ENCODE measurements at regions not wholly inside any gene's neighbourhood (a gene's known extent, or its start where the extent isn't known, plus 50 kb on each side); places are given as distances from the start of the nearest gene placed in this dataset.

- DNase-seq, result no peak
Measured at GRCh38 chr5:54707841-54708240, 190.3 kb downstream of the SNX18 start.

- no peak for DNase-seq
Measured at GRCh38 chr5:54705994-54706653, 188.6 kb downstream of the SNX18 start.

- DNase-seq, result no peak
Measured at GRCh38 chr5:54704825-54705224, 187.3 kb downstream of the SNX18 start.

- no peak for DNase-seq
Measured at GRCh38 chr5:54704333-54704732, 186.8 kb downstream of the SNX18 start.

GRCh38 chr5:54703565-54704255 lies 186.2 kb downstream of the SNX18 start:
- no peak for DNase-seq

GRCh38 chr5:54703133-54703532 lies 185.6 kb downstream of the SNX18 start:
- no peak for DNase-seq

GRCh38 chr5:54702470-54702869 lies 184.9 kb downstream of the SNX18 start:
- no peak for DNase-seq

GRCh38 chr5:54700986-54701578 lies 183.5 kb downstream of the SNX18 start:
- no peak for DNase-seq

- no peak for DNase-seq
Measured at GRCh38 chr5:54696931-54697330, 179.4 kb downstream of the SNX18 start.

GRCh38 chr5:54696346-54696745 lies 178.8 kb downstream of the SNX18 start:
- no peak for DNase-seq

- no peak for DNase-seq
Measured at GRCh38 chr5:54695198-54695966, 177.8 kb downstream of the SNX18 start.

GRCh38 chr5:54693936-54694657 lies 176.5 kb downstream of the SNX18 start:
- no peak for DNase-seq

GRCh38 chr5:54692631-54693030 lies 175.1 kb downstream of the SNX18 start:
- no peak for DNase-seq

- no peak for DNase-seq
Measured at GRCh38 chr5:54691656-54692055, 174.1 kb downstream of the SNX18 start.

GRCh38 chr5:54689411-54690251 lies 172.1 kb downstream of the SNX18 start:
- no peak for DNase-seq

GRCh38 chr5:54680998-54681397 lies 163.4 kb downstream of the SNX18 start:
- no peak for DNase-seq

- DNase-seq, result no peak
Measured at GRCh38 chr5:54679686-54680085, 162.1 kb downstream of the SNX18 start.

- DNase-seq, result no peak
Measured at GRCh38 chr5:54678737-54679136, 161.2 kb downstream of the SNX18 start.

- DNase-seq, result peak; percentile 11
Measured at GRCh38 chr5:54676481-54677340, 159.2 kb downstream of the SNX18 start.

GRCh38 chr5:54673523-54674225 lies 156.1 kb downstream of the SNX18 start:
- peak; percentile 80 for DNase-seq
